CD4-positive, alpha-beta T cell treated with Interleukin-10 for 1 hour (primary cell): ENCODE measurements at regions not wholly inside any gene's neighbourhood (a gene's known extent, or its start where the extent isn't known, plus 50 kb on each side); places are given as distances from the start of the nearest gene placed in this dataset.
"Not testable (repeated sequence)": the region's sequence is repeated elsewhere in the genome, so short reads cannot be mapped to it uniquely, and the experiment has no call there.

ENCODE experiments used
- DNase-seq: peaks from one replicate; pipeline ENCODE4 v3.0.0-alpha.2; 2020

- no peak for DNase-seq
Observed at GRCh38 chr12:5096241-5096924, 52.7 kb downstream of the KCNA5 start.

- DNase-seq: no peak
Observed at GRCh38 chr12:5097786-5098185, 54.1 kb downstream of the KCNA5 start.

- no peak for DNase-seq
Observed at GRCh38 chr12:5099136-5099535, 55.5 kb downstream of the KCNA5 start.

GRCh38 chr12:5099591-5099990 is 55.9 kb downstream of the KCNA5 start:
- DNase-seq: no peak

- DNase-seq: no peak
Observed at GRCh38 chr12:5101686-5102085, 58.0 kb downstream of the KCNA5 start.

GRCh38 chr12:5102261-5102789 is 58.6 kb downstream of the KCNA5 start:
- no peak for DNase-seq

- DNase-seq: no peak
Observed at GRCh38 chr12:5102806-5103205, 59.1 kb downstream of the KCNA5 start.

GRCh38 chr12:5110345-5110744 is 66.7 kb downstream of the KCNA5 start:
- no peak for DNase-seq

- DNase-seq: no peak
Observed at GRCh38 chr12:5114436-5114835, 70.8 kb downstream of the KCNA5 start.

GRCh38 chr12:5121784-5122183 is 78.1 kb downstream of the KCNA5 start:
- DNase-seq: not testable (repeated sequence)

GRCh38 chr12:5122256-5122831 is 78.7 kb downstream of the KCNA5 start:
- not testable (repeated sequence) for DNase-seq

GRCh38 chr12:5123921-5124320 is 80.2 kb downstream of the KCNA5 start:
- DNase-seq: no peak

- no peak for DNase-seq
Observed at GRCh38 chr12:5124401-5124800, 80.7 kb downstream of the KCNA5 start.

- DNase-seq: no peak
Observed at GRCh38 chr12:5134861-5135525, 91.3 kb downstream of the KCNA5 start.

- no peak for DNase-seq
Observed at GRCh38 chr12:5138256-5138655, 94.6 kb downstream of the KCNA5 start.

GRCh38 chr12:5138845-5139244 is 95.2 kb downstream of the KCNA5 start:
- DNase-seq: no peak

- DNase-seq: no peak
Observed at GRCh38 chr12:5139751-5140150, 96.1 kb downstream of the KCNA5 start.

- no peak for DNase-seq
Observed at GRCh38 chr12:5140190-5140589, 96.5 kb downstream of the KCNA5 start.

GRCh38 chr12:5148880-5149279 is 105.2 kb downstream of the KCNA5 start:
- no peak for DNase-seq

GRCh38 chr12:5154091-5154490 is 110.4 kb downstream of the KCNA5 start:
- DNase-seq: no peak

- DNase-seq: no peak
Observed at GRCh38 chr12:5155866-5156265, 112.2 kb downstream of the KCNA5 start.

- DNase-seq: no peak
Observed at GRCh38 chr12:5160827-5161226, 117.1 kb downstream of the KCNA5 start.

GRCh38 chr12:5163661-5164060 is 120.0 kb downstream of the KCNA5 start:
- no peak for DNase-seq

GRCh38 chr12:5165296-5165970 is 121.8 kb downstream of the KCNA5 start:
- no peak for DNase-seq
